NCI-H510A (cell line): ENCODE measurements at regions not wholly inside any gene's neighbourhood (a gene's known extent, or its start where the extent isn't known, plus 50 kb on each side); places are given as distances from the start of the nearest gene placed in this dataset.
"Not testable (repeated sequence)": the region's sequence is repeated elsewhere in the genome, so short reads cannot be mapped to it uniquely, and the experiment has no call there.

Experiments used
- DNase-seq: peaks from one replicate; lab custom pipeline; 2025; lab: John Stamatoyannopoulos, UW

DNA sequence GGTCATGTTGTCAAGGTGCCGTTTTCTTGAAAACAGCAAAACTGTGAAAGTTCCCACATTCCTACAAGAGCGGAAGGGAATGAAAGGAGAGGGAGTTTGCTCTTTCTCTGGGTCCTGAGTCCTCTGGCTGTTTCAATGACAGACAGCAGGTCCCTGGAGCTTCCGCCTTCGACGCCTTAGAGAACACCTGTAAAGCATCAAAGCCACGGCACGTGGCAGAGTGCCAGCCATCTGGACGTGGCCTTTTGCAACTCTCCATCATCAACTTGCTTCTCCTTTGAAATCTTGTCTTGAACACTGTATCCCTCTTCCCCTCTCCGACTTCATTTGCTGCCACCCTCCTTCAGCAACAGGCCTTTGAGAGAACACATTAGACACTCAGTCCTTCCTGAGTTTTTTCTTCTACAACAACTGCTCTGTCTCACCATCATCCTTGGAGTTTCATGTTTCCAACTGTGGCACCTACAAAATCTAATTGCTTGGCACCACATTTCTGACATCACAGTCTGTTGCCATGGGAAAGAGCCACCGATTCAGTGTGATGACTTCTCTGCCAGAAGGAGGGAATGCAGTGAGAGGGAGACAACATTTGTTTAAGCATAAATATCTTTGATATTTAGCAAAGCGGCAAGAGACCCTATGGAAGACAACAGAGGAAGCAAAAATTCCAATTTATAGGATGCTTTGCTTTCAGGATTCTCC is 204.9 kb upstream of the PTER start:
- DNase-seq: no peak

DNA sequence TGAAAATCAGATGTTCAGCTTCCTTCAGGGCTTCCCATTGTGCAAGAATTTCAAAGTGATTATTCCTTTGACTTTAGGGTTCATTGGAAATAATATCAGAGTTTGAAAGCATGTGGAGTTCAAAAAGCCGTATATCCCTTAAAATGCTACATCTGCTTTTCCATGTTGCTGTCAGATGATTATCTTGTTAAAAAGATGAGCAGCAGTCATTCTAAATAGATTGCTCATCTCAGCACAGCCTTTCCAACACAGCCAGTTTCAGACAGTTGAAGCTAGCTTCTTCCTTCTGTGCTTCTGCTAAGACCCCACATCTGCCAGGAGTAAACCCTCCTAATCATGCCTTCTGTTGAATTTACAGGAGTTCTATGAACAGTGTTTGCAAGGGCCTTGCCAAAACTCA is 204.4 kb upstream of the PTER start:
- DNase-seq: no peak

DNA sequence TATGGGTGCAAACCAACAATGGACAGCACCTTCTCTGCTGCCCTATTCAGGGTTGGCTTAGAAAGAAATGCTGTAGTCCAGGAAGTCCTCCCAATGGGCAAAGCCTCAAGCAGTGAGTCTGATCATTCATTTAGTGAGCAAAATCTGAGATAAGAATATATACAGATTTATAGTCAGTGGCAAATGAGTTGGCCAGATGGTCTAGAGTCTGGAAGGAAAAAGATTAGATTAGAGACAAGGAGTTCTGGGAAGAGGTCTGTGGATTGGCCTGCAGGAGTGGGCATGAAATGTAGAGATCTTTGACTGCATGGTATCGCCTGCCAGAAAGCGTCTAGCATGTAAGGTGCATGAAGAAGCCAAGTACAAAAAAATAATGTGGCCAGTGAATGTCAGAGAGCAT is 201.9 kb upstream of the PTER start:
- DNase-seq: no peak

DNA sequence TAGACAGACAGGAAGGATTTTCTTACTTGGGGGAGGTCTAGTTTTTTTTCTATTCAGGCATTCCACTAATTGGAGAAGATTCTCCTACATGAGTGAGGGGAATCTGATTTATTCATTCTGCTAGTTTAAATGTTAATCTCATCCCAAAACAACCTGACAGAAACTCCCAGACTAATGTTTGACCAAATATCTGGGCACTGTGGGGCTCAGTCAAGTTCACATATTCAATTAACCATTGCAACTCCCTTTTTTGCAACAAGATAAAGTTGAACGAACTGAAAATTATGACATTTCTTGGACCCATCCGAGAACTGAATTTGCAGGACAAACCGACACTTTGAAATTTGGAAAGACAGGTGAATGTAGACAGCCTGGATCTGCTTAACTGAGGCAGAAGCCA is 194.4 kb upstream of the PTER start:
- DNase-seq: no peak

DNA sequence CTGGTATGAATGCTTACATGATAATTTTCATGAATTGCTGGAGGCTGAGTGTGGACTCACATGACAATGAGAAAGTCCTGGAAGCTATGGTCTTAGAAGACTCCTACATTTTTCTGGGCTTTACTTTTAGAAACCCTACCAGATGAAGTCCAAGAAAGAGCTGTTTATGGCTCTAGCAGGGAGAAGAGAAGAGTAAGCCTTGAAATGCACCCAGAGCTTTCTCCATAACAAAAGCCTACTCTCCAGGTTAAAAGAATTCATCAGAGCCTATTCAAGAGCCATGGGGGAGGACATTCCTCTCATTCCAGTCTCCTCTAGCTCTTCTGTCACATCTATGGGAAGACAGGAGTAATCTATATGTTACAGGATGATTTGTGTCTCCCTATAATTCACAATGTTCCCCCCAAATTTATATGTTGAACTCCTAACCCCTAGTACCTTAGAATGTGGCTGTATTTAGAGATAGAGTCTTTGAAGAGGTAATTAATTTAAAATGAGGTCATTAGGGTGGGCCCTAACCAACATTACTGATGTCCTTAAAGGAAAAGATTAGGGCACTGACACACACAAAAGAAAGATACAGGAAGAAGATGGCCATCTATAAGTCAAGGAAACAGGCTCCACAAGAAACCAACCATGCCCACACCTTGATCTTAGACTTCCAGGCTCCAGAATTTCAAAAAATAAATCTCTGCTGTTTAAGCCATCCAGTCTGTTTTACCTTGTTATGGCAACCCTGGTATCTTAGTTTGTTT is 193.8 kb upstream of the PTER start:
- no peak for DNase-seq

DNA sequence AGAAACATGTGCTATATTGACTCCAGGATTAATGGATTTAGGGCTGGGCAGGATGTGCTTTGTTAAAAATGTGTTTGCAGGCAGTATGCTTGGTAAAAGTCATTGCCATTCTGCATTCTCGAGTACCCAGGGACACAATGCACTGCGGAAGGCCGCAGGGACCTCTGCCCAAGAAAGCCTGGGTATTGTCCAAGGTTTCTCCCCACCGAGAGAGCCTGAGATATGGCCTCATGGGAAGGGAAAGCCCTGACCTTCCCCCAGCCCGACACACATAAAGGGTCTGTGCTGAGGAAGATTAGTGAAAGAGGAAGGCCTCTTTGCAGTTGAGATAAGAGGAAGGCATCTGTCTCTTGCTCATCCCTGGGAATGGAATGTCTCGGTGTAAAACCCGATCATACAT is 186.7 kb upstream of the PTER start:
- DNase-seq: not testable (repeated sequence)

DNA sequence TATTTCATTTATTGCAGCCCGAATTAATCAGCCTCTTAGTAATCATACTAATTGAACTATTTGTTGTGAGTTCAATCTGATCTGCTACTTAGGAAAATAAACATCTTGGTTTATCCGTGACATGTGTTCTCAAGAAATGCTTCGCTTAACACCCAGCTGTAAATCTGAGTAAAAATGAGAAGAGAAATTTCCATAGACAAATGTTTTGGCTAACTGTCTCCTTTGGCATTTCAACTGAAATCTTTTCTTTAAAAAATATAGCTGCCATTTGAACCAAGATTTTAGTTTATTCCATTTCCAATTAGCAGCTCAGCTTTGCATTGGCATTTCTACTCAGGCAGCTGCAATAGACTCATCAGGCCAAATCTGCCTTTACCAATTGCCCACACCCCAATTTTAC is 180.5 kb upstream of the PTER start:
- DNase-seq: no peak

DNA sequence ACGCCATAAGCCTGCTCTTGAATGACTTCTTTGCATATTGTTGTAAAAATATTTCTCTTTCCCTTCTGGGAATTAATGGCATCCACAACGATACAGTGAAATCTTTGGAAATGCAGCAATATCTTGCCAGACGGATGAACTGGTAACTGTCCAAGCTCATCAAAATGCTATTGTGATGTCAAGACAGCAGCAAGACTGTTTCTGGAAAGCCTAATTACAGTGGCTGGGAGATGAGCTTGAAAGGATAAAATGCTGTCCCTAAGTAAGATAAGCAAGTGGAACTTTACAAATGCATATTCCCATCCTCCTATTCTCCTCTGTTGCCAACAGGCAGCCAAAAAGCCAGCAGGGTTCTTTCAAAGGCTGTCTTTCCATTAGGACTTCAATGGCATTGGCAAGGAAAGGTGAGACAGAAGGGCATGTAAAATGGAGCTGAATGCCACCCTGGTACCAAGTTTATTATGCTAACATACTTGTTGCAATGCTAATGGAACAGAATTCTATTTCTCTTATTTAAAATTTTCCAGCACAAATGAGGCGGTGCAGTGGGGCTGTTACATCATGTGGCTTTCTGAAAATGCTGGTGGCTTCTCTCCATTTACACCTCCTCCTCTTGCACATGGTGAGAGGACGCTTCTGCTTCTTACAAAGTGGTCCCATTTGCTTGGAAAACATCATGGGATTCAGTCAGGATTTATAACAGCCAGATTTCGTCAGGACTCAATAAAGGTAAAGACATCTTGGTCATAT is 178.3 kb upstream of the PTER start:
- DNase-seq: no peak

DNA sequence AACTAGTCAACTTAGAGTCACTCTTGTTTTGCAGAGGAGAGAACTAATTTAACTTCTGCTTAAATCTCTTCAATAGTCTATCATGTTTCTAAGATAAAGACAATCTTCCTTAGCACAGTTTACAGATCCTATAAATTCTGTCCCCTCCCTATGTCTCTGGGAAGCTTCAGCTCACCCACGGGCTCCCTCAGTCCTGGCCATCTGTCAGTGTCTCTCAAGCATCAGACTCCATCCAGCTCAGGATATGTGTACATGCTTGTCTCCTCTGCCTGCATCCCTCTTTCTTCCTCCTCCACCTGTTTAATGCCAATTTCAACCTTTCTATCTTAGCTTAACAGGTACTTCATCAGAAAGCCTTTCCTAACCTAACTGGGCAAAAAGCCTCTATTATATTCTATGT is 177.1 kb upstream of the PTER start:
- no peak for DNase-seq

DNA sequence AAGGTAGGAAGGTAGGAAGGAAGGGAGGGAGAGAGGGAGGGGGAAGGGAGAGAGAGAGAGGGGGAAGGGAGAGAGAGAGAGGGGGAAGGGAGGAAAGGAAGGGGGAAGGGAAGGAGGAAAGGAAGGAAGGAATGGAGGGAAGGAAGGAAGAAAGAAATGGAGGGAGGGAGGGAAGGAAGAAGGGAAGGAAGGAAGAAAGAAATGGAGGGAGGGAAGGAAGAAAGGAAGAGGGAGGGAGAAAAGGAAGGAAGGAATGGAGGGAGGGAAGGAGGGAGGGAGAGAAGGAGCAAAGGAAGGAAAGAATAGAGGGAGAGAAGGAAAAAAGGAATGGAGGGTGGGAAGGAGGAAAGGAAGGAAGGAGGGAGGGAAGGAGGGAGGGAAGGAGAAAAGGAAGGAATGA is 176.4 kb upstream of the PTER start:
- DNase-seq: no peak

DNA sequence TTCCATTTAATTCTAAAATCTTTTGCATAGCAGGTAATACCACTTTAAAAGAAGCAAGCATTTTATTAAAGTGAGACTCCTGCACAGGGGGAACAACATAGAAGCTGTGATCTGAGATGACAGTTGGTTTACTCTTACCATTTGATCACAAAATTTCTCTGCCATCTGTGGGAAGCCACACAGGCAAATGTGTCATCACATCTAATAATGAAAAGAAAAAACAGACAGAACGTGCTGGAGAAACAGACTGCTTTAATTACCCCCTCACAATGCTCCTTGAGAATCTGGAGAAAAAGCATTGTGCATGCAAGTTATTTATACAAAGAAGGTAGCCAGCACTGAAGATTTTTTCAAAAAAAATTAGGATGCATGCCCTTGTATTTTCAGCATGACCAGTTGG is 165.2 kb upstream of the PTER start:
- DNase-seq: no peak

DNA sequence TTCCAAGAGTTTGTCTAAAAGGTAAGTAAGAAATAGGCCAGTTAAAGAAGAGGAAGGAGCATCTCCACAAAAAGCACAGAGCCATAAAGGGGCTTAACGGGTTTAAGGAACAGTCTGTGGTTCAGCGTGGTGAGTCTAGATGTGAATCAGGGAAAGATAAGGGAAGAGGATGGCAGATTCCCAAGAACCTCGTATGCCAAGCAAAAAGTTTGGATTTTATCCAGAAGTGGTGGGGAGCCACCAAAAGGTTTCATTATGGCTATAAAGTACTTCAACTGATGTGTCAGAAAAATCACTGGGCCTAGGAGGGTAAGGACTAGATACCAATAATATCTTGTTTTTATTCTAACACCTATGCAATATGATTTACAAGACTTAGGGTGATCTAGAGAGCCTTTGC is 161.9 kb upstream of the PTER start:
- DNase-seq: no peak

DNA sequence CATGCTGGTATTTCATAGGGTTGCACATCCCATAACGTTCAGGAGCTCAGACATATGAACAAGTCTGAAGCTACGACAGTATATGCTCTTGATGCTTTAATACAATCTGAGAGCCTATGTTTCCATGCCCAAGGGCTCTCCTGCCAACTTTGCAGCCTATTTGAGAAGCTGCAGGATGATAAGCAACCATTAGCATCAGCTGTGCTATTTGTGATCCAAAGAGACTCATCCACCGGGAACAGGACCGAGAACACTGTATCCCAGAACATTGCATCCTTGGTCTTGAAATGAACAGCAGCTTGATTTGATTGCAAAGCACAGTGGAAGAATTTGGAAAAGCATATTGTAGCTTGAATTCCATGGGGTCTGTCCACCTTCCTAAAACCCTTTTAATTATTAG is 156.2 kb upstream of the PTER start:
- DNase-seq: no peak

DNA sequence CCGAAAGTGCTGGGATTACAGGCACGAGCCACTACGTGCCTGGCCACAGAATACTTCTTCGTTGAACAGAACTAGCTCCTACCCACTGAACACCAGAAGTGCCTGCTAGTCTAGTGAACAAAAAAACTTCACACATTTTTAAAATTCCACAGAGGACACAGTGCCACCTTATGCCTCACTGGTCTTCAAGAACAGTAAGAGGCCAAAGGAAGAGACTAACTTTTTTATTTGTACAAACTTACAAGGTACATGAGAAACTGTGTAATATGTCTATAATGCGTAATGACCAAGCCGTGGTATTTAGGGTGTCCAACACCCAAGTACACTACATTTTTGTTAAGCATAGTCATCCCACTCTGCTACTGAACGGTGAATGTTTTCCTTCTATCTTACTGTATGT is 144.4 kb upstream of the PTER start:
- DNase-seq: no peak

DNA sequence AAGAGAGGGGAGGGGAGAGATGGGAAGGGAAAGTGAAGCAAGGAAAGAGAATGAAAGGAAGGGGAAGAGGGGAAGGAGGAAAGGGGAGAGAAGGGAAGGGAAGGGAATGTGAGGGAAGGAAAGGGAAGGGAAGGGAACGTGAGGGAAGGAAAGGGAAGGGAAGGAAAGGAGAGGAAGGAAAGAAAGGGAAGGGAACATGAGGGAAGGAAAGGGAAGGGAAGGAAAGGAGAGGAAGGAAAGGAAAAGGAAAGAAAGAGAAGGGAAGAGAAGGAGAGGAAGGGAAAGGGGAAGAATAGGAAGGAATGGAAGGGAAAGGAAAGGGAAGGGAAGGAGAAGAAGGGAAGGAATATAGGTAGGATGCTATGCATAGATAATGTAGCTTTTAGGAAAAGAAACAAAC is 139.7 kb upstream of the PTER start:
- no peak for DNase-seq

DNA sequence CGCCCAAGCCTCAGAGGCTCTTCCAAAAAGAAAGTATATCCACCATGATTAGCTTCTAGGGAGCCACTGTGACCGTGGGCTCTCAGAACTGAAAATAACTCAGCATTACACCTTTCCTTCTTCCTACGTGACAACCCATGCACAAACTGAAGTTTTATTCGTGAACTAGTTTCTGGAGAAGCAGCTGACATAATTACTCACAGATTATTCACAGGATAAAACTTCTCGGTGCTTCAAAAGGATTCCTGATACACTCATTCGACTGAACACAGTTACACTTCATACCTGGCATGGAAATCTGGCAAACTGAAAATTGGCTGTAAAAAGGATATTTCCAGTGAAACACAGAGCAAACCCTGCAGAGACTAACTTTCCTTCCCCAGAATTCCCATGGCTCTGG is 139.2 kb upstream of the PTER start:
- DNase-seq: no peak

DNA sequence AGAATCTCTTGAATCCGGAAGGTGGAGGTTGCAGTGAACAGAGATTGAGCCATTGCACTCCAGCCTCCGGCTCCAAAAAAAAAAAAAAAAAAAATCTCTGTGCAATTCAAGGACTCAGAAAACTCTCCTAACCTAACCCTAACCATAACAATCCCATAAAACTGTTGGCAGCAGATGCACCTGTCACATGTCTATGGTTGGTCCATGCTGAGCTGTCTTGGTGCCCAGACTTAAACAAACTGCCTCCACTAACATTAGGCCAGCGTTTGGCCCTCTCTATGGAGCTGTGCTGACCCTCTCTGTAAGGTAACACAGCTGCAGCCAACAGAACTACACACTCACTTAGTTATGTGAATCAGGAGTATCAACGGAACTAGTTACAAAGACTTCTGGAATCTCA is 132.5 kb upstream of the PTER start:
- DNase-seq: no peak

DNA sequence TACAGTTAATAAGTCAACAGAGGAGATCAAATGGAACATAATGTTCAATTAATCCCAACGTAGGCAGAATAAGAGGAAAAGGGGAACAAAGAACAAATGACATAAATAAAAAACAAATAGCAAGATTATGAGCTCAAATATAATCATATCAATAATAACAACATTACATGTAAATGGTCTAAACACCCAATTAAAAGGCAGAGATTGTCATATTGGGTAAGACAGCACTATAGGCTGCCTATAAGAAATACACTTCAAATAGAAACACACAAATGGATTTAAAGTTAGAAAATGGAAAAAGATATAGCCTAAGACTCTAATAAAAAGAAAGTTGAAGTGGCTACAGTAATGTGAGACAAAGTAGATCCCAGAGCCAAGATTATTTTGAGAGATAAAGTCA is 126.4 kb upstream of the PTER start:
- DNase-seq: no peak

DNA sequence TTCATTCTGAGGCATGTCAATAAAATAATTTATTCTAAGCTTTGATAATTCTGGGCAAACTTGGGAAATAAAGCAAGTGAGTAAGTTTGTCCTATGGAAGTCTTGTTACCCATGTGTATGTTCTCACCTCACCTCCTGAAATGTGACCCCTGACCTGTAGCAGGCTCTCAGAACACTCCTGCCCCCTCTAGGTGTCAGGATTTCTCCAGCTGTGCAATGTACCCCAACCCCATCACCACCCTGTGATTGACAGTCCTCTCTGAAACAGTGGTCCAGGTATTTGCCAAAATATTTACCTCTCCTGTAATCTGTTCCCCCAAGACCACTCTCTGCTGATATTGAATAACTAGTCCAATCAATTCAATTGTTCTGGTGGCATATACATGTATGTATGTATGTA is 122.6 kb upstream of the PTER start:
- DNase-seq: no peak

DNA sequence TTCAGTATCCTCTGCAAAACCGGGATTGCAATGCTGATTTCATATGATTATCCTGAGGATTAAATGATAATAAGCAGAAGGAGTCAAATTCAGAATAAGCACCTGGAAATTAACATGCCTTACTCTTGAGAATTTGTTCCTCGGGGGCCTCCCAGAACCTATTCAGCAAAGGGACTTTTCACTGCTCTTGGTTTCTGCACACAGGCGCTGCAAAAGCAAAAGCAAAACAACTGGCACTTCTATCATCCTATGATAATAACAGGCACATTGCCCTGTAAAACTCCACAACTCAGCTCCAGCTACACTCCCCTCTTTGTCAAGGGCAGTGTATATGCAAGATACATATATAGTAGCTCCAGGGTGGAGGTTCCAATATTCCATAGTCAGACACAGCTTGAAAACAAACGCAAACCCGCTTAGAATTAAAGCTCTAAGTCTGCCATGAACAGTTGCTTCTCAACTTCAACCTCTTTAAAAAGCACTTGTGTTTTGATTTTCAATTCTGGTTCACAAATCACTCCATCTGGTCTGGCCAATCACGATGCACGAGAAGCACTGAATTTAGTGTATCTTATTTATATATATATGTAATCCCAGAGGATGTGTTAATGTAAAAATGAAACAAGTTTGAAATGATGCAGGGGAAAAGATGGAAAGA is 119.9 kb upstream of the PTER start:
- no peak for DNase-seq

DNA sequence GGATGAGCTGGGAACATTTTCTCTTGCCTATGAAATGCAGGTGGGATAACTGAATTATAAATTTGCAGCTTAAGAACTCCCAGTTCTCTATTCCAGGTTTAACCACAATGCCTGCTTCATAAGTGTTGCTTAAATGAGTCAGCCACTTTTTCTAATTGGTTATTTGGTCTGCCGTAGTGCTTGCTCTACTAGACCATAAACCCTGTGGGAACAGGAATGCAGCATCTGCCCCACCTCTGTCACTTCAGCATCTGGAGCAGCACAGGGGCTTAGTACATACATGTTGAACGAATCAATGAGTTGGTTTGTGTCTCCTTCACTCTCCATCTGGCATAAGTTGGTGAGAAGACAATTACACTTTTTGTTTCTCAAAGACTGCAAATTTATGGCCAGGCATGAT is 95.2 kb upstream of the PTER start:
- DNase-seq: no peak

DNA sequence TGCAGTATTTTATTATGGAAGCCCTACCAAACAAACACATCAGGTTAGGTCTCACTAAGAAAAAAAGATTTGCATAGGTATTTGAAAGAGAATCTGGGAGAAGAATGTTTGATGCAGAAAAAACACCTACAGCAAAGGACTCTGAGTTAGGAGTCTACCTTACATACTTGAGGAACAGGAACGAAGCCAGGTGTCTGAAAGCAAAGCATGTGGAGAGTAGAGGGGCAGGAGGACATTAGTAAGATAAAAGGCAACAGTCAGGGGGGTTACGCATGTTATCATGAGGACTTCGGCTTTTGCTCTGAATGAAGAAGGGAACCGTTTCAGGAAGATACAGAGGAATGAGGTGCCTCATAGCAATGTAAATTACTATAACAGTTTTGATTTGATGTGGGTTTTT is 87.9 kb upstream of the PTER start:
- no peak for DNase-seq

DNA sequence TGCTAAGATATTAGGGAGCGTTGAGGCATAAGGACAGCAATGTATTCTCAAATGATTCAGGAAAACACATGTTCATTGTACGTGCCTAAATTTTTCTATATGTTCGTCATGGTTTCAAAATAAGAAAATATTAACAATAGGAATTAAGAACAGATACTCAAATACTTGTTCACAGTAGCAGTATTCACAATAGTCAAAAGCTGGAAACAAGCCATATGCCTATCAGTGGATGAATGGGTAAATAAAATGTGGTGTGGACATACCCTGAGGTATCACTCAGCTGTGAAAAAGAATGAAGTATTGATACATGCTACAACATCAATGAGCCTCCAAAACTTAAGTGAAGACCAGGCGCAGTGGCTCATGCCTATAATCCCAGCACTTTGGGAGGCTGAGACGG is 84.7 kb upstream of the PTER start:
- no peak for DNase-seq
